ENCODE measurements at regions not wholly inside any gene's neighbourhood (a gene's known extent, or its start where the extent isn't known, plus 50 kb on each side); places are given as distances from the start of the nearest gene placed in this dataset.

GRCh38 chr12:58615047-58615446 lies 305.3 kb downstream of the LRIG3 start:
- H2AFZ ChIP-seq (ENCODE audit: insufficient read depth, low read depth, low read length, poor library complexity, severe bottlenecking): no peak overlapping the region
- no peaks in the 10 kb centered on the region for H3K4me1 ChIP-seq (ENCODE audit: control insufficient read depth in 1 of 2, insufficient read depth in 2 of 2, low read length in 2 of 2)
- TF ChIP-seq, protein P1, sequence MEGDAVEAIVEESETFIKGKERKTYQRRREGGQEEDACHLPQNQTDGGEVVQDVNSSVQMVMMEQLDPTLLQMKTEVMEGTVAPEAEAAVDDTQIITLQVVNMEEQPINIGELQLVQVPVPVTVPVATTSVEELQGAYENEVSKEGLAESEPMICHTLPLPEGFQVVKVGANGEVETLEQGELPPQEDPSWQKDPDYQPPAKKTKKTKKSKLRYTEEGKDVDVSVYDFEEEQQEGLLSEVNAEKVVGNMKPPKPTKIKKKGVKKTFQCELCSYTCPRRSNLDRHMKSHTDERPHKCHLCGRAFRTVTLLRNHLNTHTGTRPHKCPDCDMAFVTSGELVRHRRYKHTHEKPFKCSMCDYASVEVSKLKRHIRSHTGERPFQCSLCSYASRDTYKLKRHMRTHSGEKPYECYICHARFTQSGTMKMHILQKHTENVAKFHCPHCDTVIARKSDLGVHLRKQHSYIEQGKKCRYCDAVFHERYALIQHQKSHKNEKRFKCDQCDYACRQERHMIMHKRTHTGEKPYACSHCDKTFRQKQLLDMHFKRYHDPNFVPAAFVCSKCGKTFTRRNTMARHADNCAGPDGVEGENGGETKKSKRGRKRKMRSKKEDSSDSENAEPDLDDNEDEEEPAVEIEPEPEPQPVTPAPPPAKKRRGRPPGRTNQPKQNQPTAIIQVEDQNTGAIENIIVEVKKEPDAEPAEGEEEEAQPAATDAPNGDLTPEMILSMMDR (IDR thresholded peaks at IDR 0.05): no peak
- peaks cover 0 to 3% of the 10 kb centered on the region in 2 donors for H3K9me3 ChIP-seq (replicated peaks in 1 of 2; ENCODE audit: control insufficient read depth in 1 of 2, insufficient read depth in 1 of 2, low read length in 2 of 2)
- DNase-seq: no peak
- Mint-ChIP-seq H3K4me1 (no peaks in the 10 kb centered on the region), H3K27ac (no peak overlapping the region), H3K9me3 (peaks cover 0 to 8% (median 2%) of the 10 kb centered on the region in 7 donors), H3K4me3 (no peak overlapping the region), H3K27me3 (ENCODE audit: low read depth in 3 of 3) (no peaks in the 10 kb centered on the region), H3K36me3 (no peaks in the 10 kb centered on the region)
- WGBS (ENCODE audit: insufficient coverage): 17% methylated on average over 1 of the region's 2 CpGs
- H3K4me3 ChIP-seq (replicated peaks in 1 of 3; ENCODE audit: low read depth in 2 of 3, low read length in 3 of 3): no peak overlapping the region
- no peaks in the 10 kb centered on the region for H4K20me1 ChIP-seq (ENCODE audit: insufficient read depth, low read length)
- intact Hi-C loops (cut with micrococcal nuclease): no loop called here
- no peaks in the 10 kb centered on the region for H3K27me3 ChIP-seq (ENCODE audit: control insufficient read depth in 2 of 2, insufficient read depth in 2 of 2, low read length in 2 of 2)
- H3K36me3 ChIP-seq (replicated peaks in 1 of 2; ENCODE audit: control insufficient read depth in 1 of 2, insufficient read depth in 2 of 2, low read length in 2 of 2): no peaks in the 10 kb centered on the region
- no peaks in the 10 kb centered on the region for H3K79me2 ChIP-seq (ENCODE audit: insufficient read depth, low read length)
- H3K9ac ChIP-seq (ENCODE audit: insufficient read depth, low read length, poor library complexity, severe bottlenecking): no peak overlapping the region
- no peak overlapping the region for H3K4me2 ChIP-seq (replicated peaks; ENCODE audit: extremely low read depth, low read length, poor library complexity, severe bottlenecking)
- no peak overlapping the region for H3K27ac ChIP-seq (ENCODE audit: low read depth in 1 of 2, low read length in 2 of 2)

DNA sequence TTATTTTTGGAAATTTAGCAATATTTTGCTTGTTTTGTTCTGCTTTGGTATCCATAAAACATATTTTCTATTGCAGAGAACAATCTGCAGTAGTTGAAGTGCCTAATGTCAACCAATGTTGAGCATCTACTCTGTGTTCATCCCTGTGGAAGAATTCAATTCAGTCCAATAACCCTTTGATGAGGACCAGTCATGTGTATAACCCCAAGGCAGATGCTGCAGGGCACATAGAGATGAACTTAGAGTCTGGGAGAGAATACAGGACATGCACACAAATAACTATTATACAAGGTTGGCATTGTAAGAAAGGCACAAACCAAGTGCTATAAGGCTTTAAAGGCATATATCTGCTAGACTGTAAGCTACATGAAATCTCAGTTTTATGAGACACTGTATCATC lies 304.7 kb downstream of the LRIG3 start:
- Histone ChIP-seq H3K36me3 (replicated peaks in 1 of 2; ENCODE audit: control insufficient read depth in 1 of 2, insufficient read depth in 2 of 2, low read length in 2 of 2) (no peaks in the 10 kb centered on the region), H3K79me2 (ENCODE audit: insufficient read depth, low read length) (no peaks in the 10 kb centered on the region), H3K9me3 (replicated peaks in 1 of 2; ENCODE audit: control insufficient read depth in 1 of 2, insufficient read depth in 1 of 2, low read length in 2 of 2) (peaks cover 0 to 5% of the 10 kb centered on the region in 2 donors), H3K4me2 (replicated peaks; ENCODE audit: extremely low read depth, low read length, poor library complexity, severe bottlenecking) (no peak overlapping the region), H3K4me1 (ENCODE audit: control insufficient read depth in 1 of 2, insufficient read depth in 2 of 2, low read length in 2 of 2) (no peaks in the 10 kb centered on the region), H3K9ac (ENCODE audit: insufficient read depth, low read length, poor library complexity, severe bottlenecking) (no peak overlapping the region), H4K20me1 (ENCODE audit: insufficient read depth, low read length) (no peaks in the 10 kb centered on the region), H2AFZ (ENCODE audit: insufficient read depth, low read depth, low read length, poor library complexity, severe bottlenecking) (no peak overlapping the region), H3K27me3 (ENCODE audit: control insufficient read depth in 2 of 2, insufficient read depth in 2 of 2, low read length in 2 of 2) (no peaks in the 10 kb centered on the region), H3K27ac (ENCODE audit: low read depth in 1 of 2, low read length in 2 of 2) (no peak overlapping the region), H3K4me3 (replicated peaks in 1 of 3; ENCODE audit: low read depth in 2 of 3, low read length in 3 of 3) (no peak overlapping the region)
- intact Hi-C loops (cut with micrococcal nuclease): no loop called here
- no peaks in the 10 kb centered on the region for H3K27me3 Mint-ChIP-seq (ENCODE audit: low read depth in 3 of 3)
- DNase-seq: no peak
- H3K9me3 Mint-ChIP-seq: peaks cover 0 to 8% (median 2%) of the 10 kb centered on the region in 7 donors
- no peak overlapping the region for H3K4me3 Mint-ChIP-seq
- H3K36me3 Mint-ChIP-seq: no peaks in the 10 kb centered on the region
- TF ChIP-seq, protein P1 (IDR thresholded peaks at IDR 0.05): no peak
- H3K27ac Mint-ChIP-seq: no peak overlapping the region
- no peaks in the 10 kb centered on the region for H3K4me1 Mint-ChIP-seq

Data from CD14-positive monocyte (primary cell).